ENCODE measurements at regions not wholly inside any gene's neighbourhood (a gene's known extent, or its start where the extent isn't known, plus 50 kb on each side); places are given as distances from the start of the nearest gene placed in this dataset.

DNA sequence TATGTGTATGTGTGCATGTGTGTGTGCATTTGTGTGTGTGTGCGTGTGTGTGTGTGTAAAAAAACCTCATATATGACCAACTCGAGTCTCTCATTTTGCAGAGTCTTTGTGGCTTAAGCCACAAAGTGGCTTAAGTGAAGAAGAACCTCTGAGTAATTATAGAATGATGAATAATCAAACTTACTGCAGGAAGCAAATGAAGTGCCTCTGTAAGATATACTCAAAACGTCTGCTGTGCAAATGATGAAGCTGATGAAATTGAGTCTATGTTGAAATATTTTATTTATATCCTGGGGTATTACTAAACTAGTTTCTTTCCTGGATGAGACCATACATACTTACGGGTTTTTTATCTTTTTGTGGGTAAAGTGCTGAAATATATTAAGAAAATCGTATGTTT lies 1198.7 kb downstream of the PCDH7 start:
- BruUV-seq (replicated peaks): no TSS peak
- no peaks in the 10 kb centered on the region for H3K4me1 ChIP-seq (ENCODE audit: control insufficient read depth, insufficient read depth, low read length)
- POLR2A ChIA-PET: no interaction called here
- intact Hi-C loops (cut with micrococcal nuclease; ENCODE audit: unreplicated experiment): no loop called here
- DNase-seq (ENCODE audit: low read depth, low spot score) (no peak), ATAC-seq (no peak)
- CTCF ChIA-PET: no interaction called here
- in situ Hi-C loops (cut with HindIII; ENCODE audit: low pct_unique_long_range_greater_than_20kb, low sequenced_read_pairs): no loop called here
- no peaks in the 10 kb centered on the region for H3K36me3 ChIP-seq (ENCODE audit: control insufficient read depth, insufficient read depth, low read length)
- H3K4me3 ChIP-seq (ENCODE audit: low read depth in 2 of 2, low read length in 2 of 2): no peak overlapping the region
- H3K27me3 ChIP-seq (ENCODE audit: control insufficient read depth, insufficient read depth, low read length): no peaks in the 10 kb centered on the region
- H3K9me3 ChIP-seq (ENCODE audit: control insufficient read depth, insufficient read depth, low read depth, low read length): no peaks in the 10 kb centered on the region
- H3K27ac ChIP-seq (ENCODE audit: low read length): no peak overlapping the region
- TF ChIP-seq SIN3A (IDR thresholded peaks at IDR 0.05; ENCODE audit: borderline replicate concordance, insufficient read depth, low read depth, low read length): no peak
- TF ChIP-seq, protein P1, sequence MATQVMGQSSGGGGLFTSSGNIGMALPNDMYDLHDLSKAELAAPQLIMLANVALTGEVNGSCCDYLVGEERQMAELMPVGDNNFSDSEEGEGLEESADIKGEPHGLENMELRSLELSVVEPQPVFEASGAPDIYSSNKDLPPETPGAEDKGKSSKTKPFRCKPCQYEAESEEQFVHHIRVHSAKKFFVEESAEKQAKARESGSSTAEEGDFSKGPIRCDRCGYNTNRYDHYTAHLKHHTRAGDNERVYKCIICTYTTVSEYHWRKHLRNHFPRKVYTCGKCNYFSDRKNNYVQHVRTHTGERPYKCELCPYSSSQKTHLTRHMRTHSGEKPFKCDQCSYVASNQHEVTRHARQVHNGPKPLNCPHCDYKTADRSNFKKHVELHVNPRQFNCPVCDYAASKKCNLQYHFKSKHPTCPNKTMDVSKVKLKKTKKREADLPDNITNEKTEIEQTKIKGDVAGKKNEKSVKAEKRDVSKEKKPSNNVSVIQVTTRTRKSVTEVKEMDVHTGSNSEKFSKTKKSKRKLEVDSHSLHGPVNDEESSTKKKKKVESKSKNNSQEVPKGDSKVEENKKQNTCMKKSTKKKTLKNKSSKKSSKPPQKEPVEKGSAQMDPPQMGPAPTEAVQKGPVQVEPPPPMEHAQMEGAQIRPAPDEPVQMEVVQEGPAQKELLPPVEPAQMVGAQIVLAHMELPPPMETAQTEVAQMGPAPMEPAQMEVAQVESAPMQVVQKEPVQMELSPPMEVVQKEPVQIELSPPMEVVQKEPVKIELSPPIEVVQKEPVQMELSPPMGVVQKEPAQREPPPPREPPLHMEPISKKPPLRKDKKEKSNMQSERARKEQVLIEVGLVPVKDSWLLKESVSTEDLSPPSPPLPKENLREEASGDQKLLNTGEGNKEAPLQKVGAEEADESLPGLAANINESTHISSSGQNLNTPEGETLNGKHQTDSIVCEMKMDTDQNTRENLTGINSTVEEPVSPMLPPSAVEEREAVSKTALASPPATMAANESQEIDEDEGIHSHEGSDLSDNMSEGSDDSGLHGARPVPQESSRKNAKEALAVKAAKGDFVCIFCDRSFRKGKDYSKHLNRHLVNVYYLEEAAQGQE (IDR thresholded peaks at IDR 0.05; ENCODE audit: insufficient read depth in 1 of 2, low read depth in 2 of 2, low read length in 1 of 2): no peak
- TF ChIP-seq POLR2AphosphoS5 (IDR thresholded peaks at IDR 0.05; ENCODE audit: low read depth, low read length): no peak
- TF ChIP-seq TCF7L2 (IDR thresholded peaks at IDR 0.05; ENCODE audit: low read depth, low read length): no peak
- TF ChIP-seq, protein P2, sequence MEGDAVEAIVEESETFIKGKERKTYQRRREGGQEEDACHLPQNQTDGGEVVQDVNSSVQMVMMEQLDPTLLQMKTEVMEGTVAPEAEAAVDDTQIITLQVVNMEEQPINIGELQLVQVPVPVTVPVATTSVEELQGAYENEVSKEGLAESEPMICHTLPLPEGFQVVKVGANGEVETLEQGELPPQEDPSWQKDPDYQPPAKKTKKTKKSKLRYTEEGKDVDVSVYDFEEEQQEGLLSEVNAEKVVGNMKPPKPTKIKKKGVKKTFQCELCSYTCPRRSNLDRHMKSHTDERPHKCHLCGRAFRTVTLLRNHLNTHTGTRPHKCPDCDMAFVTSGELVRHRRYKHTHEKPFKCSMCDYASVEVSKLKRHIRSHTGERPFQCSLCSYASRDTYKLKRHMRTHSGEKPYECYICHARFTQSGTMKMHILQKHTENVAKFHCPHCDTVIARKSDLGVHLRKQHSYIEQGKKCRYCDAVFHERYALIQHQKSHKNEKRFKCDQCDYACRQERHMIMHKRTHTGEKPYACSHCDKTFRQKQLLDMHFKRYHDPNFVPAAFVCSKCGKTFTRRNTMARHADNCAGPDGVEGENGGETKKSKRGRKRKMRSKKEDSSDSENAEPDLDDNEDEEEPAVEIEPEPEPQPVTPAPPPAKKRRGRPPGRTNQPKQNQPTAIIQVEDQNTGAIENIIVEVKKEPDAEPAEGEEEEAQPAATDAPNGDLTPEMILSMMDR (IDR thresholded peaks at IDR 0.05): no peak

DNA sequence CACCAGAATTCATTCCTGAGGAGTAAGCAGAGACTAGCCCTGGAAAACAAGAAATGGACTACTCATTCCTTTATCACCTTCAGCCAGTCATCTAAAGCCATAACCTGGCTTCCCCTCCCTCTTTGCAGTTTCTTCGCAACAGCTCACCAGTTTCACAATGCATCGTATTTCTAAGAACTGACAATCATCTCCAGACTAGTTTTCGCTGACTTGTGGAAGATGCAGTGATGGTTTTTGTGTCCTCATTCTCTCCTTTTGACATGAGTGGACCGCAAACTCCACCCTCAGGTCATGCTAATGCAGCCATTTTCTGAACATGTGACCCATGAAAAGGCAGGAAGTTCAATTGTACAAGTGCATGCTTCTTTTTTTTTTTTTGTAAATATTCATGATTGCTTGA lies 1203.5 kb downstream of the PCDH7 start:
- intact Hi-C loops (cut with micrococcal nuclease; ENCODE audit: unreplicated experiment): no loop called here
- POLR2A ChIA-PET: no interaction called here
- DNase-seq (ENCODE audit: low read depth, low spot score) (no peak), ATAC-seq (no peak)
- BruUV-seq (replicated peaks): no TSS peak
- CTCF ChIA-PET: no interaction called here
- Histone ChIP-seq H3K27me3 (ENCODE audit: control insufficient read depth, insufficient read depth, low read length) (no peaks in the 10 kb centered on the region), H3K27ac (ENCODE audit: low read length) (no peak overlapping the region), H3K4me3 (ENCODE audit: low read depth in 2 of 2, low read length in 2 of 2) (no peak overlapping the region), H3K9me3 (ENCODE audit: control insufficient read depth, insufficient read depth, low read depth, low read length) (no peaks in the 10 kb centered on the region), H3K4me1 (ENCODE audit: control insufficient read depth, insufficient read depth, low read length) (no peaks in the 10 kb centered on the region), H3K36me3 (ENCODE audit: control insufficient read depth, insufficient read depth, low read length) (no peaks in the 10 kb centered on the region)
- TF ChIP-seq, protein P1 (IDR thresholded peaks at IDR 0.05; ENCODE audit: insufficient read depth in 1 of 2, low read depth in 2 of 2, low read length in 1 of 2): no peak
- TF ChIP-seq SIN3A (IDR thresholded peaks at IDR 0.05; ENCODE audit: borderline replicate concordance, insufficient read depth, low read depth, low read length): no peak
- no peak for TF ChIP-seq TCF7L2 (IDR thresholded peaks at IDR 0.05; ENCODE audit: low read depth, low read length)
- TF ChIP-seq POLR2AphosphoS5 (IDR thresholded peaks at IDR 0.05; ENCODE audit: low read depth, low read length): no peak
- TF ChIP-seq, protein P2 (IDR thresholded peaks at IDR 0.05): no peak
- in situ Hi-C loops (cut with HindIII; ENCODE audit: low pct_unique_long_range_greater_than_20kb, low sequenced_read_pairs): no loop called here

All from Panc1 (cell line).